Liver (tissue), 3 donors: ENCODE measurements at regions not wholly inside any gene's neighbourhood (a gene's known extent, or its start where the extent isn't known, plus 50 kb on each side); places are given as distances from the start of the nearest gene placed in this dataset.

Experiments
- ATF3 ChIP-seq: IDR thresholded peaks from 2 replicates; pipeline ENCODE4 v1.6.1; 2016; ENCODE audit warnings: antibody characterized with exemption
- CTCF ChIP-seq: fragments of 150-350 bp; IDR thresholded peaks from 2 replicates; pipeline ENCODE4 v1.5.1; 2017; ENCODE audit warnings: improper control_type of control experiment, low read depth, low read length; ENCODE audit not compliant: missing input control
- MAX ChIP-seq: IDR thresholded peaks from 2 replicates; pipeline ENCODE4 v1.6.1; 2016; ENCODE audit warnings: antibody characterized with exemption
- RAD21 ChIP-seq, 2 donors: IDR thresholded peaks; 2 replicates each; pipeline ENCODE4 v1.6.1; 2016; ENCODE audit warnings: antibody characterized with exemption in 2 of 2, mild to moderate bottlenecking in 2 of 2
- REST ChIP-seq: IDR thresholded peaks from 2 replicates; pipeline ENCODE4 v1.6.1; 2016; ENCODE audit warnings: antibody characterized with exemption, mild to moderate bottlenecking
- TAF1 ChIP-seq: conservative IDR thresholded peaks from 2 replicates; pipeline ENCODE4 v1.6.1; 2016; ENCODE audit warnings: antibody characterized with exemption, mild to moderate bottlenecking
- YY1 ChIP-seq: IDR thresholded peaks from 2 replicates; pipeline ENCODE4 v1.6.1; 2016; ENCODE audit warnings: antibody characterized with exemption, mild to moderate bottlenecking
- donor health status: healthy.
- donor health status: healthy.

- TF ChIP-seq CTCF: no peak
- TF ChIP-seq ATF3: no peak
- no peak for TF ChIP-seq MAX
- no peak for TF ChIP-seq TAF1
- TF ChIP-seq YY1: no peak
- TF ChIP-seq RAD21 (IDR thresholded peaks at IDR 0.05): no peak
- no peak for TF ChIP-seq REST
Observed at GRCh38 chr15:96701443-96701842, 370.9 kb downstream of the NR2F2 start.
